GM04504 (cell line): ENCODE measurements at regions not wholly inside any gene's neighbourhood (a gene's known extent, or its start where the extent isn't known, plus 50 kb on each side); places are given as distances from the start of the nearest gene placed in this dataset.

Experiments
- DNase-seq: peaks from one replicate; pipeline ENCODE4 v3.0.0-alpha.2; 2012; ENCODE audit warnings: low read depth

- no peak for DNase-seq
Measured at GRCh38 chr11:107221748-107222285, 203.5 kb upstream of the GUCY1A2 start.

- no peak for DNase-seq
Measured at GRCh38 chr11:107218123-107219013, 200.1 kb upstream of the GUCY1A2 start.

GRCh38 chr11:107217444-107217843 lies 199.2 kb upstream of the GUCY1A2 start:
- DNase-seq, result no peak

GRCh38 chr11:107215010-107215409 lies 196.7 kb upstream of the GUCY1A2 start:
- no peak for DNase-seq

- DNase-seq, result no peak
Measured at GRCh38 chr11:107203656-107204055, 185.4 kb upstream of the GUCY1A2 start.

GRCh38 chr11:107202241-107202640 lies 184.0 kb upstream of the GUCY1A2 start:
- DNase-seq, result no peak

GRCh38 chr11:107198490-107199007 lies 180.3 kb upstream of the GUCY1A2 start:
- DNase-seq, result no peak

- DNase-seq, result no peak
Measured at GRCh38 chr11:107197932-107198331, 179.7 kb upstream of the GUCY1A2 start.

GRCh38 chr11:107196732-107197131 lies 178.5 kb upstream of the GUCY1A2 start:
- no peak for DNase-seq

- DNase-seq, result no peak
Measured at GRCh38 chr11:107184986-107185385, 166.7 kb upstream of the GUCY1A2 start.

- no peak for DNase-seq
Measured at GRCh38 chr11:107183953-107184352, 165.7 kb upstream of the GUCY1A2 start.

GRCh38 chr11:107182978-107183377 lies 164.7 kb upstream of the GUCY1A2 start:
- no peak for DNase-seq

- no peak for DNase-seq
Measured at GRCh38 chr11:107180236-107180635, 162.0 kb upstream of the GUCY1A2 start.

- no peak for DNase-seq
Measured at GRCh38 chr11:107179829-107180228, 161.6 kb upstream of the GUCY1A2 start.

- DNase-seq, result no peak
Measured at GRCh38 chr11:107177106-107177477, 158.8 kb upstream of the GUCY1A2 start.

GRCh38 chr11:107176148-107177105 lies 158.2 kb upstream of the GUCY1A2 start:
- no peak for DNase-seq

GRCh38 chr11:107174856-107175255 lies 156.6 kb upstream of the GUCY1A2 start:
- DNase-seq, result no peak

- no peak for DNase-seq
Measured at GRCh38 chr11:107172996-107173395, 154.7 kb upstream of the GUCY1A2 start.

- DNase-seq, result no peak
Measured at GRCh38 chr11:107157809-107158187, 139.5 kb upstream of the GUCY1A2 start.

- DNase-seq, result no peak
Measured at GRCh38 chr11:107157146-107157808, 139.0 kb upstream of the GUCY1A2 start.

- DNase-seq, result no peak
Measured at GRCh38 chr11:107151579-107151978, 133.3 kb upstream of the GUCY1A2 start.

- no peak for DNase-seq
Measured at GRCh38 chr11:107151158-107151557, 132.9 kb upstream of the GUCY1A2 start.
